Gastrocnemius medialis (tissue), 4 donors: ENCODE measurements at regions not wholly inside any gene's neighbourhood (a gene's known extent, or its start where the extent isn't known, plus 50 kb on each side); places are given as distances from the start of the nearest gene placed in this dataset.

Experiments
- CTCF ChIP-seq, 5 experiments: fragments of 450-650 bp in 3 of 5; fragments of 200-600 bp in 2 of 5; sonication (generic) in 2 of 5; IDR thresholded peaks in 4 of 5; conservative IDR thresholded peaks in 1 of 5; 1 replicate in 4 of 5; 2 replicates in 1 of 5; pipeline ENCODE4 v1.5.1; 2016 to 2019; ENCODE audit warnings: antibody characterized with exemption in 5 of 5, mild to moderate bottlenecking in 3 of 5, moderate library complexity in 3 of 5
- POLR2A ChIP-seq, 2 donors: fragments of 450-650 bp; IDR thresholded peaks; one replicate each; pipeline ENCODE4 v1.6.1; 2017; ENCODE audit warnings: antibody characterized with exemption in 2 of 2, mild to moderate bottlenecking in 2 of 2, moderate library complexity in 2 of 2

GRCh38 chr12:33602515-33602914 lies 162.9 kb upstream of the SYT10 start:
- TF ChIP-seq CTCF (IDR thresholded peaks at IDR 0.05 in 4 of 5, conservative IDR thresholded peaks at IDR 0.05 in 1 of 5) (no peak), POLR2A (IDR thresholded peaks at IDR 0.05) (no peak)
